Right kidney (tissue), 1 donor: ENCODE measurements at regions not wholly inside any gene's neighbourhood (a gene's known extent, or its start where the extent isn't known, plus 50 kb on each side); places are given as distances from the start of the nearest gene placed in this dataset.
A peak's percentile ranks its signal among the peaks of the same experiment; 100 is the strongest.
"Not testable (repeated sequence)": the region's sequence is repeated elsewhere in the genome, so short reads cannot be mapped to it uniquely, and the experiment has no call there.

ENCODE experiments used
- DNase-seq: peaks from one replicate; pipeline ENCODE4 v3.0.0-alpha.2; 2016

DNA sequence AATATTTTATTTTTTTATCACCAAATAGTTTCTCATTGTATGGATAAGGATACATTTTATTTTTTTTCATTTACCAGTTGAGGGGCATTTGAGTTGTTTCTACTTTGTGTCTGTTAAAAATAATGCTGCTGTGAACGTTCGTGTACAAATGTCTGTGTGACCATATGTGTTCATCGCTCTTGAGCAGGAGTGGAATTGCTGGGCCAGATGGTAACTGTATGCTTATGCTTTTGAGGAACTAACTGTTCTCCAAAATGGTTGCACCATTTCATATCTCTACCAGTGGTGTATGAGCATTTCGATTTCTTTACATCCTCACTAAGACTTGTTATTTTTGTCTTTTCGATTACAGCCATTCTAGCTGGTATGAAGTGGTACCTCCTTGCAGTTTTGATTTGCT is 212.5 kb upstream of the N4BP1 start:
- no peak for DNase-seq

DNA sequence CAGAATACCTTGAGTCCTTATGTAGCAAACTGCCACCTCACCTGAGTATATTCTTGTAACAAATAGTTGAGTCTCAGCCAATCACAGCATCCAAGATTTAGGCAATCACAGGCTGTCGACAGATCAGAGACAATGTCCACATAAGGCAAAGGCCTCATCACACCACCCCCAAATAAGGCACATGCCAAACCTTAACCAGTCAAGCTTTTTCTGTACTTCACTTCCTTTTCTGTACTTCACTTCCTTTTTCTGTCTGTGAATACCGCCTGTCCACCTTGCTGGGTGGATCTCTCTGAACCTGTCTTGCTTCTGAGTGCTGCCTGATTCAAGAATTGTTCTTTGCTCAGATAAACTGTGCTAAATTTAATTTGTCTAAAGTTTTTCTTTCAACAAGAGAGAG is 210.4 kb upstream of the N4BP1 start:
- no peak for DNase-seq

DNA sequence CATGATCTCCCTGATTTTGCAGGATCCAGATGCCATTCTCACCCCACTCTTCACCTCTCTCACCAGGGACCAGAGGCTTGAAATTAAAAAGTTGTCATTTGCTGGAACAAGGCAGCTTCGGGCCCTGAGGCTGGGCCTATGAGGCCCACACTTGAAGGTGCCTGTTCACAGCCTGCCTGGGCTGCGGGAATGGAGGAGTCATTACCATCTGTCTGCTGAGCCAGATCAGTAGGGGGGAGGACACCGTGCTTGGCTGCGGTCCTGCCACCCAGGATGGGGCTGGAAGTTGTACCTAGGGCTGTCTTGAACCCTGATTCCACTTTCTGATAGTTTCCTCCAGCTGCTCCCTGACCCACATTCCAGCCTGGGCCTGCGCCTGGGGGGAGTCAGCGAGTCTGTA is 208.3 kb upstream of the N4BP1 start:
- no peak for DNase-seq

DNA sequence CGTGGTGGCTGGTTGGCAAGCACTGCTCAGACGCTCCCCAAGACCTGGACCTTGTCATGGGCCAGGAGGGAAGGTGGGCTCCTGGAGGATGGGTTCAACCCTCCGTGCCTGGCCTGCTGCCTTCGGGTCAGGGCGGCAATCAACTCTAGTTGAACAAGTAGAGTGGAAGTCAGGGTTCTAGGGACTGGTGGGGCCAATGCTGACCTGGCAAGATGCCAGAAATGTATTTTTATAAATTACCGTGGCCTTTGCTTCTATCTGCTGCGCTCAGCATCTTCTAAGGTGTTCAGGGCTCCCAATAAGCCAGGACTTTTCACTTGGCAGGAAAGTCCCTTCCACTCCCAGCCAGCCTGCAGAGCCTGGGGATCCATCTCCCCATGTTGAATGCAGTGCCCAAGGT is 207.1 kb upstream of the N4BP1 start:
- DNase-seq, result no peak

DNA sequence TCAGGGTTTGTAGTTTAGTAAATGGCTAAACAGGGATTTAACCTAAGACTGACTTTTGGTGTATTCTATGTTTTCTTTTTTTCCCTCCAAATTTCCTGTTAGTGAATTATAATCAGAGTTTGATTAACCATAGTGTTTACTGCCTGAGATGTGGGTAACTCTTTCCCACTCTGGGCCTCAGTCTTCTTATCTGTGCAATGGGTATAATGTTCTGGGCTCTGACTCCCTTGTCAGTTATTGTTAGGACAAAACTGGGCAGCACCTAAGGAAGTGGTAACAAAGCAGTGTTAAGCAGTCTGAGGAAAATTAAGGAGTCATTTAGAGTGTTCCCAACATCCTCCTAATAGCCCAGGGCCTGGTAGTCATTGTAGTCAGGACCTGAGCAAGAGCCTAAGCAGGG is 206.4 kb upstream of the N4BP1 start:
- DNase-seq, result no peak

DNA sequence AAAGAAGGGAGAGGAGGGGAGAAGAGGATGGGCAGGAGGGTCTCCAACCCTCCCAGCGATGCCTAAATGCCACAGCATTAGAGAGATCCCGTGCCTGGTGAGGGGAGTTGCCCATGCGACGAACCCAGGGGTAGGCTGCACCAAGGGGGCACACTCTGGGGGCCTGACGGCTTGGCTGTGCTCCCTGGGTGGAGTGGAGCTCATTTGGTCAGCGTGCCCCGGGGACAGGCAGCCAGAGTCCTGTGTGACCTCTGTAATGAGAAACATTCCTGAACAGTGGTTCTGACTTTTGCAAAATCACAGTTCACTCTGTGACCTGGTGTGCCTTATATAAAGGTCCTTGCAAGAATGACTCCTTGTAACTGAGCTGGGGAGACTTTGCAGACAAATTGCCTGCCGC is 205.0 kb upstream of the N4BP1 start:
- DNase-seq, result no peak

DNA sequence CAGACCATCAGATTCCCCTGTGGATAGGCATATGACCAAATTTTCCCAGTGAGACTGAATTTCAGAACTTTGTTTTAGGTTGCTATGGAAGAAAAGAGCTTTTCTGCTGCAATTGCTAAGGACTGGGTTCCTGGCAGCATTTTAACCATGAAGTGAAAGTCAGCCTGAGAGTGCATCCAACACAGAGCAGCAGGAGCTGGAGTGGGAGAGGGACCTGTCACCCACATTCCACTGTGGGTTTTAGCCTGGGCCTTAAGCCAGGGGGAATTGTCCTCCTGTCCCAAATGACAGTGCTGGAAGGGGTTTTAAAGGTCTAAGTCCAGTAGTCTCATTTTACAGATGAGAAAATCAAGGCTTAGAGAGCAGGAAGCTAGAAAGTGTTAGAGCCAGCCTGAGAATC is 203.5 kb upstream of the N4BP1 start:
- DNase-seq, result no peak

DNA sequence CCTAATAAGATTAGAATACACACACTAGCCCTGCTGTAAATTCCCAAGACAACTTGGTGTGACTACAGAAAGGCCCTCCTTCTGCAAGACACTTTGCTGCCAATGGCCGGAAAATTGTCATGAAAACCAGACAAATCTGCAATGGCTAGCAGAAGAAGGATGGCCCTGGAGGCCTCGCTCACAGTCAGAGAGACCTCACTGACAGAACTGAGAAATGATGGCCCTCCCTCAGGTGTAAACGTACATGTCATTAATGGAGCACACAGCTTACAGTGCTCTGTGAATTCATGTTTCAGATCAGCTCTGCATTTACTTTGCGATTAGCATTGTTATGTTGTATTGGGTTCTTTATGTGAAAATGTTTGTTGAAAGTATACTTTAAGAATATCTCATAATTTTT is 202.9 kb upstream of the N4BP1 start:
- no peak for DNase-seq

DNA sequence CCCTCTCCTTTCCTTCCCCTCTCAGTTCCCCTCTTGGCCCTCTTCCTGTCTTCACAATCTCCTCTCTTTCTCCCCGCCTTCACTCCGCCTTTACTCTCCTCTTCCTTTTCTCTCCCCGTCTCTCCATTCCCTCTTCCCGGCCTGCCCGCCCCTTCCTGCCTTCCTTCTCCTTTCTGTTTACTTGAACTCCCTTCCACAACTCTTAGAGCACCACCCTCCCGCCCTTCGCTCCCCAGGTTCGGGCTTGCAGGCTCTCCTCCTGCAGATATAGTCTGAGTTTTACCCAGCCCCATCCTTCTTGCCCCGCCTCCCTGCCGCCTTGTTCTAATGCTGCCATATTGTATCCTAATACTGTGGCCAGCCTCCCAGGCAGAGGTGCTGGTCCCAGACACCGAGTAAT is 201.5 kb upstream of the N4BP1 start:
- DNase-seq, result no peak

DNA sequence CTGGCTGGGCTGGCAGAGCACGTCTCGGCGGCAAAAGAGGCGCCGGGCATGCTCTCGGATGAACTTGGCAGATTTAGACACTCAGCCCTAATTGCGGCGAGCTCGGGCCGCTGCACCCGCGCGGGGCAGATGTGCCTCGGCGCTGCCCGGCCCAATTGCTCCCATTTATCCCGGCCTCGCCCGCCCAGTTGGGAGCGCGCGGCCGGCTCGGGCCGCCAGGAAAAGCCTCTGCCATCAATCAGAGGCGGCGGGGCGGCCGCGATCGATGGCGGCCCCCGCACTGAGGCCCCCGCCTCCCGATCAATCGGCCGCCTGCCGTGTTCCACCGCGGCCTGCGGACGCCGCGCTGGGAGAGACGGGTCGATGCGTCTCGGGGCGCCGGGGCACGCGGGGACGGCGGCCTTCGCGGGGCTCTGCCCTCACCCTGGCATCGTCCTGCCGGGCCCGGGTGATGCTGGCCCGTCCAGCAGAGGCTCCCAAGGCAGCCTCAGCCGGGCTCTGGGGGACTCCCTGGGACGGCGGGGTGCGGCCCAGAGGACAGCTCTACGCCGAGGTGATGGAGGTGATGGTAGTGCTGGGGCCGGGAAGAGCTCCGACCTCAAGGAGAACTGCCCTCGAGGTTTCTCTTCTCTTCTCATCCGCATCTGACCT is 200.9 kb upstream of the N4BP1 start:
- DNase-seq, result peak; percentile 6

DNA sequence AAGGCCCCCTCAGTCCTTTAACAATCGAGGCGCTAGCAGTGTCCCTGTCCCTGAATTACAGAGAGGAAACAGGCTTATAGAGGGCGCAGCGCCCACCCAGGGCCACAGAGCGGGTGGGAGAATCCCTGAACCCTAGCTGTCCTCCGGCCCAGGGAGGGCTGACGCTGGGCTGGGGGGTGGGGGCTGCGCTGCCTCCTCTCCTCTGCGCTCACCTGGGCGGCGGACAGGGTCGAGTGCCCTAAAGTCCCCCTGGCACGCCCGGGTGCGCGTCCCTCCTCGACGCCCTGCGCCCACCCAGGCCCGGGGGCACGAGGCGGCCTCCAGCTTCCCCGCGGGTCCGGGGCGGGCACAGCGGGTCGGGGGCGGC is 200.4 kb upstream of the N4BP1 start:
- no peak for DNase-seq

DNA sequence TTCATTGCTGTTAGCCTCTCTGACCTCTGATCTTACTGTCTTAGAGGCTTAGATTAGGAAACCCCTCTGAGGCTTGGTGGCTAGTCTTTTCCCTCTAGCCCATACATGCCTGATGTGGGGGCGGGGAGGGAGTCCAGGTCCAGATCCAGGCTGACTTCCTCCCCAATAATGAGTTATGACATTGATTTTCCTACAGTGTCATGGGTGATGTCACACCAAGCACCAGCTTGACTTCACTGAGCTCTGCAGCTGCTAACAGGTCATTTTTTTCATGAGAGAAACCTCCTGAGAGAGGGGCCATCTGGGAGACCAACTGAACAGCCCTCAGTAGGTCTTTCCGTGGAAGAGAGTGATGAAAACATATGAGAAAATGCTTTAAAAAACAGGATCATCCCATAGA is 180.2 kb upstream of the N4BP1 start:
- DNase-seq, result no peak

DNA sequence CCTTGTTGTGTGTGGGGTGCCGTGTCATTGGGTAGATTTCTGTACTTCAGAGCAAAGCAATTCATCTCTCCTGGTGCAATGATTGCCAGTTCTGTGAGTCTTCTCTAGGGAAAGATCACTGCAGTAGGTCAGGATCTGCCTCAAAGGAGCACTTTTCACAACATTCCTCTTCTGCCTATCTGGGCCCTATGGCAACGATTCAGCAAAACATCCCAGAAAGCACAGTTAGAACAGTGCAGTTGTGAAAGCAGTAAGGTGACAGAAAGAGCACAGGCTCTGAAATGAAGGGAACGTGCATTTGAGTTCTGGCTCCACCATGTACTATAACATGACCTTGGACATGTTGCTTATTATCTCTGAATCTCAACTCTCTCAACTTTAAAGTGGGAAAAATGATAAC is 178.5 kb upstream of the N4BP1 start:
- DNase-seq, result no peak

DNA sequence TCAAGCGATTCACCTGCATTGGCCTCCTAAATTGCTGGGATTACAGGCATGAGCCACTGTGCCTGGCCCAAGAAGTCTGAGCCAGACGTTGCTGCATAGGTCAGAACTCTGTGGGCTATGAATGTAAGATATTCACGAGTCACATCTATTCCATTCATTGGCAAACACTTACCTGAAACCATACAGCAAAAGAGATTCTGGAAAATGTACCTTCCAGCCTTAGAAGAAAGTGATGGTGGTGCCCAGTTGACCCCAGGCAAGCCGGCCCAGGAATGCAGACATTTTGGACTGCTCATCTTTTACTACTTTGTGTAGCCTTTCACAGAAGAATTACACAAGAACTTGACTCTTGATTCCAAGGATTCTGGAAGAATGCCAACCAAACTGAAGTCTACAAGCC is 135.6 kb upstream of the N4BP1 start:
- no peak for DNase-seq

DNA sequence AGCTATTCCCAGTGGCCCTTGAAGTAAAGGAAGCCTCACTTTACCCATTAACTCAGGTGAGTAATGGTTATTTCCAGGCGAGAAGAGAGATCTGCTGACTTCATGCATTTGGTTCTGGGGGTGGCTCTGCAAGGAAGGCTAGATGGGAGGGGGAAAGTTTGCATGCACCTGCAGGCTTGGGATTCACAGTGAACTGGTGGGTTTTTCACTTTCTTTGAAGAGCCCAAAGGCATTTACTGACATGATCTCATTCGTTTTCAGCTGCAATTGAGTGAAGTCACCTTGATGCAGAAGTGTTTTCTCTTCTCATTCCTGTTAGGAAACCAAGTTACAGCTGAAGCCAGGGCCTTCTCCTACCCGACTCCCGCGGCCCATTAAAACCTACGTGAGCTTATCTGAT is 131.0 kb upstream of the N4BP1 start:
- no peak for DNase-seq

DNA sequence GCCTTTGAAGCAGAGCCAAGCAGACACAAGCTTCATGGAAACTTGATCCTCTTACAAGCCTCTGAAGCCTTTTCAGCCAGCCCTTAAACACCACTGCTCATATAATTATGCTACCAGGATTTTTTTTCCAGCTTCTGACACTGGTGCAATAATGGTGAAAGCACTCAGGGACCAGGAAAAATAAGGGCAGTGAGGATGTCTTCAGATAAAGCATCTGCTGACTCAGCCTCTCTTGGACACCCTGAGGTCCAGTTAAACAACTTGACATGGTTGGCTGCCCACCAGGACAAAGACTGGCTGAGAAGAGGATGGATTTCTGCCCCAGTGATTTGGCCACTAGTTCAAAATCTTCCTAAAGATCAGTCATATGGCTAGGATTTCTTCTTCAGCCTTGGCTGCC is 124.2 kb upstream of the N4BP1 start:
- no peak for DNase-seq

DNA sequence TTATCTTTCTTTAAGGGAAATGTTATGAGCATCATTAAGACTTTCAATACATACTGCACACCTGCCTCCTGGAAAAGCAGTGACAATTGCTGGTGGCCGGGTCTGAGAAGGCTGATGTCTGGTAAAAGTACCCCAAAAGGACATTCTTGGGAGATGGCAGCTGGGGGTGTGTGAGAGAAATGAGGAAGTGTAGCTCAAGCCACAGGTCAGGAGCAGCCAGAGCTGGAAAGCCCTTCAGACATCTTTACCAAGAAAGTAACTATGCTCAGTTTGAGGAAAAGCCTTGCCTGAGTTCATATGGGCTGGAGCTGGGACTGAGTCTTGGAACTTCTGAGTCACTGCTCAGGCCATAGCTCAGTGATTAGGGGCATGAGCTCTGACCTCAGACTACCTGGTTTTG is 94.7 kb upstream of the N4BP1 start:
- DNase-seq, result no peak

DNA sequence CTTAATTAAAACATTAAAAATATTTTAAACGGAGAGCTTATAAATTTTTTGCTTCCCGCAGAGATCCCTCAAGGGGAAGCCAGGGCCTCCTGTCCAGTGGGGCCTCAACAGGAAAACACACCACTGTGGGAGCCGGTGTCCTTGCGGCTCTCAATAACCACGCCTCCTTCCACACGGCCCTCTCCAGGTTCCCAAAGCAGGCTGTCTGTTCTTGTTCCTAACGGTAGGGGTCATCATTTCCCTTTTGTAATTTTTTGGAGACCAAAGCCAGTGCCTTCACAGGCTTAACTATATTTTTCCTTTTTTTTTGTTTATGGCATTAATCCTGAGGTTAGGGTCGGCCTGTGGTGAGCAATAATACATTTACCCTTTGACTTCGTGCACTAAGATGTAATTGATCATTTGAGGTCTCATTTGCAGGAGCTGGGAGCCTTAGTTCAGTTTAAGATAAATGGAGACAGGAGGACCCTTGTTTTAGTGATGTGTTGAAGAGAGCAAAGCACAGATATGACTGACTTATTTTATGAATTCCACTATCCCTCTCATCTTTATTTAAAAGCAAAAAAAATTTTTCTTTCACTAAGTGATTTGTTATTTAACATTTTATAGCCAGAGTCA is 77.5 kb upstream of the N4BP1 start:
- DNase-seq, result peak; percentile 23

DNA sequence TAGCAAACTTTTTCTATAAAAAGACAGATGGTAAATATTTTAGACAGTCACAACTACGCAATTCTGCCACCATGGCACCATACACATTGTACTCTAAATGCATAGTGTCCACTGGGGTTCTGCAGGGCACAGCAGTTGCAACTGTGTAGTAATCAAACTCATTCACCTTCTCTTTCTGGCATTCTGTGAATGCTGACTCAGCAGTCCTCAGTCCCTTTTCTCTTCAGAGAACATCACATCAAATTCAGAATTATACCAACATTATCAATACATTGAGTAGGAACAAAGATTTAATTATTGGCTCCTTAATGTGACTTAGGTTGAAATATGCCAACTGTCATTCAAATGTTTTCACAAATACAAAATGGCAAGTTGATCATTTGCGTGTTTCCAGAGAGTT is 74.2 kb upstream of the N4BP1 start:
- DNase-seq, result no peak

DNA sequence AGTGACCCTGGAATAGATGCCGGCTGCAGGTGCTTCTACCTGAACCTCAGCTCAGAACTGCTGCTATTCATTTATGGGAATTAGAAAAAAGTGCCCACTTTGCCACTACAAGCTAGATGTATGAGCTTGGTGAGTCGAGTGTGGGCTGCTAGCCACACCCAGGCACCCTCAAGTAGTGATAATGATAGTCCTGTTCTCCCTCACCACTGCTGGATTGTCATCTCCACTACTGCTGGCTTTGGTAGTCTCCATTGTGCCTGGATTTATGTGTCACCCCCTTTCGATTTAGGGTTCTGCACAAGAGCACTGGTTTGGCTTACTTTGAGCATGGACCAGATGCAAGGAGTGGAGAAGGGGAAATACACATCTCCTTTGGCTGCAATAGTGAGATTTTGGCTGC is 73.0 kb upstream of the N4BP1 start:
- DNase-seq, result no peak

DNA sequence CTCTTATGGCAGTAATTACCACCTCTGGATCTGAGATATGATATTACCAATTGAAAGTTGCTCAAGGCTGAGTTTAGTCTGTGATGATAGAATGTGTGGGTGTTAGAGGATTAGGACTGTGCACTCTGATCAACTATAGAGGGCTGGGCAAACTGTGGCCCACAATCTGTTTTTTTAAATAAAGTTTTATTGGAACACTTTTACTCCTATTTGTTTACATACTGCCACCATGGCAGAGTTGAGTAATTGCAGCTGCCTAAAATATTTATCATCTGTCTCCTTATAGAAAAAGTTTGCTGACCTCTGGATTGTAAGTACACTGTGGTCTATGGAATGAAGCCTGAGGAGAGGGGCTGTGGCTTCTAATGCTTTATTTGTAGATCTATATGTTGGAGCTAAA is 71.5 kb upstream of the N4BP1 start:
- DNase-seq, result no peak

DNA sequence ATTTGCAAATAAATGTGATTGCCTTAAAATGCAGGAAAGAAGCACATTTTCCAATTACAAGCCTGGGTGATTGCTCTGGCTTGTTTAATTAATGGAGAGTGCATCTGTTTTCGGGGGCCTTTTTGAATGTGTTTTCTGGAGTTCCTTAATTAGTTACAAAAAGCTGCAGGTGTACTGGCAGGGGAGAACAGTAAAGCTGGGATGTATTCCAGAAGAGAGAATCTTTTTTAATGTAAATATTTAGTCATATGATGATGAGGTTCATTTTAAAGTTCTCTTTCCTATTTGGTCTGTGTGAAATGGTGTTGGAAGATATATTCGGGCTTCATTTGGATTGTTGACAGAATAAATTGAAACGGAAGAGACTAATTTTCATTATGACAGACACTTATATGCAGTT is 70.9 kb upstream of the N4BP1 start:
- no peak for DNase-seq

DNA sequence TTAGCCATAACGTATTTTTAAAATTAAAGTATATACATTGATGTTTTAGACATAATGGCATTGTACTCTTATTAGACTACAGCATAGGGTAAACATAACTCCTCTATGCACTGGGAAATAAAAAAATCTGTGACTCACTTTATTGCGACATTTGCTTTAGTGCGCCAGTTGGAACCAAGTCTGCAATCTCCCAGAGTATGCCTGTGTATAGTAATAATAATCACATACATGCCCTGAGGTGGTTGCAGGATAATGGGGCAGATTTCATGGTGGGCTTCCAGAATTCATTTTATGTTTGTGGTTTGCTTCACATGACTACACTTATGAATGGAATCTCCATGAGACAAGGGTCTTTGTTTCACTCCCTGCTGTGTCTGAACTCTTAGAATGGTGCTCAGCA is 66.9 kb upstream of the N4BP1 start:
- DNase-seq, result no peak

DNA sequence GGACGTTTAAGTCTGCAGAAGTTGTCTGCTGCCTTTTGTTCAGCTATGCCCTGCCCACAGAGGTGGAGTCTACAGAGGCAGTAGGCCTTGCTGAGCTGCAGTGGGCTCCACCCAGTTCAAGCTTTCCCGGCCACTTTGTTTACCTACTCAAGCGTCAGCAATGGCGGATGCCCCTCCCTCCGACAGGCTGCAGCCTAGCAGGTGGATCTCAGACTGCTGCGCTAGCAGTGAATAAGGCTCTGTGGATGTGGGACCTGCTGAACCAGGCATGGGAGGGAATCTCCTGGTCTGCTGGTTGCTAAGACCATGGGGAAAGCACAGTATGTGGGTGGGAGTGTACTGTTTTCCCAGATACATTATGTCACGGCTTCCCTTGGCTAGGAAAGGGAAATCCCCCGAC is 58.2 kb upstream of the N4BP1 start:
- DNase-seq, result not testable (repeated sequence)

DNA sequence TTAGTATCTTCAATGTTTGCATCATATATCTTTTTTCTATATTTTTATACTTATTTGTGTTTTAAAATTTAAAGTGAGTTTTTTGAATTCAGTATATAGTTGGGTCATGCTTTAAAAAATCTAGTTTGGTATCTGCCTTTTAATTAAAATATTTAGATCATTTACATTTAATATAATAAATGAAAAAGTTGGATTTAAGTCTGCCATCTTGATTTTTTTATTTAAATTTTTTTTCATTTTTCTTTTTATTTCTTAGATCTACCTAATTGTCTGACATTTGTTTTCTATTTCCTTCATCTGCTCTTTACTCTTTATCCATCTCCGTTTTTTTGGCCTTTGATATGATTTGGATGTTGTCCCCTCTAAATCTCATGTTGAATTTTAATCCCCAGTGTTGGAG is 50.0 kb upstream of the N4BP1 start:
- DNase-seq, result no peak
